ENCODE measurements at regions not wholly inside any gene's neighbourhood (a gene's known extent, or its start where the extent isn't known, plus 50 kb on each side); places are given as distances from the start of the nearest gene placed in this dataset.

DNA sequence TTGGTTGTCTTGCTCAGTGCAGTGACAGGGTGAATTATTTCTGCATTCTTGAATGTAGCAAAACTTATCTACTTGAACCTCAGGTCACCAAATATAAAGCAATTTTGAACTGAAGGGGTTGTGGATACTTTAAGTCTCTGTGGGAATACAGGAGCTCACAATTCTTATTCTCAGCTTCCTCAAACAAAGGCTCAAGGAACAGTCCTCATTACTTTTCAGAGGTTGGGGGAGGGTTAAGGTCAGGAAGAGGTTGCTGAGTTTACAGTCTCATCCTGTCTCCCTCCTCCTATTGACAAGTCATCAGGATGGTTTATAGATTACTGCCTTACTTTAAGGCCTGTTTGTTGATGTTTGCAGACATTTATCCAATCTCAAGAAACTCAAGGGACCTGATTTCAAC lies 143.6 kb upstream of the SPACA1 start:
- H3K9me3 ChIP-seq = no peaks in the 10 kb centered on the region
- intact Hi-C loops (cut with DNase I; ENCODE audit: low total_unique reads) = no loop called here
- H3K27ac ChIP-seq = no peak overlapping the region
- no peak for DNase-seq
- H3K4me3 ChIP-seq = no peak overlapping the region
- no peaks in the 10 kb centered on the region for H3K4me1 ChIP-seq
- no peaks in the 10 kb centered on the region for H3K36me3 ChIP-seq
- TF ChIP-seq, protein P1, sequence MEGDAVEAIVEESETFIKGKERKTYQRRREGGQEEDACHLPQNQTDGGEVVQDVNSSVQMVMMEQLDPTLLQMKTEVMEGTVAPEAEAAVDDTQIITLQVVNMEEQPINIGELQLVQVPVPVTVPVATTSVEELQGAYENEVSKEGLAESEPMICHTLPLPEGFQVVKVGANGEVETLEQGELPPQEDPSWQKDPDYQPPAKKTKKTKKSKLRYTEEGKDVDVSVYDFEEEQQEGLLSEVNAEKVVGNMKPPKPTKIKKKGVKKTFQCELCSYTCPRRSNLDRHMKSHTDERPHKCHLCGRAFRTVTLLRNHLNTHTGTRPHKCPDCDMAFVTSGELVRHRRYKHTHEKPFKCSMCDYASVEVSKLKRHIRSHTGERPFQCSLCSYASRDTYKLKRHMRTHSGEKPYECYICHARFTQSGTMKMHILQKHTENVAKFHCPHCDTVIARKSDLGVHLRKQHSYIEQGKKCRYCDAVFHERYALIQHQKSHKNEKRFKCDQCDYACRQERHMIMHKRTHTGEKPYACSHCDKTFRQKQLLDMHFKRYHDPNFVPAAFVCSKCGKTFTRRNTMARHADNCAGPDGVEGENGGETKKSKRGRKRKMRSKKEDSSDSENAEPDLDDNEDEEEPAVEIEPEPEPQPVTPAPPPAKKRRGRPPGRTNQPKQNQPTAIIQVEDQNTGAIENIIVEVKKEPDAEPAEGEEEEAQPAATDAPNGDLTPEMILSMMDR (IDR thresholded peaks at IDR 0.05) = no peak
- TF ChIP-seq EP300 (IDR thresholded peaks at IDR 0.05) (no peak), POLR2A (IDR thresholded peaks at IDR 0.05) (no peak), POLR2AphosphoS5 (IDR thresholded peaks at IDR 0.05) (no peak)
- H3K27me3 ChIP-seq = no peaks in the 10 kb centered on the region

DNA sequence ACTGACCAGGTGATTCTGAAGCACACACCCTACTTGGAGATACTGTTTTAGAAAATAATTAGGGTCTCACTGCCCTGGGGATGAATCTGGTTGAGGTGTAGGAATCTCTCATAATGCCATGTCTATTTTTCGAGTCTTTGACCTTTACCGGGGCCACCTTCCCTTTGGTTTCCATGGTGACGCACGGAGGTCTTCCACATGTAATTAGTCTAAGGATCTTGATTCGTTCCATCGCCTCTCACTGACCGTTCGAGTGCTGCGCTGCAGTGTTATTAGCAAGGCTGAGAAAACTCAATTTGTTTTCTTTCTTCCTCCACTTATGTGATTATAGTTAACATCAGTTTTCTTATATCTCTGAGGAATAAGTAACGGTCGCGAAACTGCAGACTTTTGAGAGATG lies 144.3 kb upstream of the SPACA1 start:
- Histone ChIP-seq H3K4me1 (no peaks in the 10 kb centered on the region), H3K4me3 (no peak overlapping the region), H3K9me3 (no peaks in the 10 kb centered on the region), H3K27me3 (no peaks in the 10 kb centered on the region), H3K27ac (no peak overlapping the region), H3K36me3 (no peaks in the 10 kb centered on the region)
- no peak for TF ChIP-seq POLR2A (IDR thresholded peaks at IDR 0.05)
- intact Hi-C loops (cut with DNase I; ENCODE audit: low total_unique reads) = no loop called here
- no peak for DNase-seq
- 71 to 79% (median 75%) methylated on average over 12 of the region's 12 CpGs for WGBS, 5 donors

DNA sequence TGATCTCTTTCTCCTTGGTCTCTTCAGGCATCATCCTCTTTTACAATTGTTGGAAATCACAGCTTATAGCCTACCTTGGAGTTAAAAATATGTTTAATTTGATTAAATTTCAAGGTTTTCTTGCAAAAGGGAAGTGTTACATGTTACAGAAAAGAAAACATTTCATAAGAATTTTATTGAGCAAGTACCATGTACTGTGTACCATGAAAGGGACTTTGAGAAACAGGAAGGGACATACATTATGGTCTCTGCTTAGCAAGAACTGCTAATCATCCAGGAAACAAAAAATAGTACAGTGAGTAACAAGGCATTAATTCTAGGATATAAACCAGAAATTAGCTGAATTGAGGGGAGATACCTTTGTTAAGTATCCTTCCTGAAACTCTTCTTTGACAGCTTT lies 145.3 kb upstream of the SPACA1 start:
- TF ChIP-seq POLR2AphosphoS5 (IDR thresholded peaks at IDR 0.05) = no peak
- TF ChIP-seq POLR2A (IDR thresholded peaks at IDR 0.05) = no peak
- TF ChIP-seq, protein P1 (IDR thresholded peaks at IDR 0.05) = no peak
- Histone ChIP-seq H3K36me3 (no peaks in the 10 kb centered on the region), H3K4me1 (no peaks in the 10 kb centered on the region), H3K9me3 (no peaks in the 10 kb centered on the region), H3K4me3 (no peak overlapping the region), H3K27me3 (no peaks in the 10 kb centered on the region), H3K27ac (peak overlapping the region in 1 of 5 donors; percentile 32)
- DNase-seq = no peak
- intact Hi-C loops (cut with DNase I; ENCODE audit: low total_unique reads) = no loop called here

DNA sequence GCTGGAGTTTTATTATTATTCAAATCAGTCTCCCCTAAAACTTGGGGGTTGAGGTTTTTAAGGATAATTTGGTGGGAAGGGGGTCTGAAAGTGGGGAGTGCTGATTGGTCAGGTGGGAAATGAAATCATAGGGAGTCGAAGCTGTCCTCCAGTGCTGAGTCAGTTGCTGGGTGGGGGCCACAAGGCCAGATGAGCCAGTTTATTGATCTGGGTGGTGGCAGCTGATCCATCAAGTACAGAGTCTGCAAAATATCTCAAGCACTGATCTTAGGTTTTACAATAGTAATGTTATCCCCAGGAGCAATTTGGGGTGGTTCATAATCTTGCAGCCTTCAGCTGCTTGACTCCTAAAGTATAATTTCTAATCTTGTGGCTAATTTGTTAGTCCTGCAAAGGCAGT lies 146.0 kb upstream of the SPACA1 start:
- WGBS, 5 donors = 41 to 100% (median 66%) methylated on average over 1 of the region's 1 CpG
- intact Hi-C loops (cut with DNase I; ENCODE audit: low total_unique reads) = no loop called here

DNA sequence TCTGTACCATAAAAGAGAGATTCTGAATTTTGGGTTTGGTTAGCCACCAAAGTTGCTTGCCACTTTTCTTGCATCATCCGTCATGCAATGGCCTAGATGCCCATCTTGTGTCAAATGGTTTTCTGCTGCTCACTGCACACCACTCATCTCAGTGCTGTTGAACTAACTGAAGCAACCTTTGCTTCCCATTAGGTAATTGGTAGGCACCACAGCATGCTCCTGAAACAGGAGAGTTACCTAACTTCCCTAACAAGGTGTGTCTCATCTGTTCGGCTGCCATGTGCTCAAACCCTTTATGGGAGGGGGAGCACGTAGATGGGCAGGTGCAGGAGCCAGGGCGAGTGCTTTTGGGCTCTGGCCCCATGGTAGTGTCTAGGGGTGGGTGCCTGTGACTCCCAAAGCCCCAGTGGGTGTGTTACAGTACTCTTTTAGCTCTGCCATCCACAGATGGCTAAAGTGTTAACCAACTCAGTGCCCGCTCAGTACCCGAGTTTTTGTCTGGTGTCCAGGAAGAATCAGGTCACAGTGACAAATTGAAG lies 147.4 kb upstream of the SPACA1 start:
- no peak for DNase-seq
- no peaks in the 10 kb centered on the region for H3K9me3 ChIP-seq
- 77 to 94% (median 85%) methylated on average over 6 of the region's 6 CpGs for WGBS, 5 donors
- H3K27ac ChIP-seq = no peak overlapping the region
- H3K27me3 ChIP-seq = no peaks in the 10 kb centered on the region
- H3K4me3 ChIP-seq = no peak overlapping the region
- H3K36me3 ChIP-seq = no peaks in the 10 kb centered on the region
- TF ChIP-seq, protein P1 (IDR thresholded peaks at IDR 0.05) = no peak
- no peak for TF ChIP-seq EP300 (IDR thresholded peaks at IDR 0.05)
- no peak for TF ChIP-seq POLR2AphosphoS5 (IDR thresholded peaks at IDR 0.05)
- TF ChIP-seq POLR2A (IDR thresholded peaks at IDR 0.05) = no peak
- intact Hi-C loops (cut with DNase I; ENCODE audit: low total_unique reads) = no loop called here
- H3K4me1 ChIP-seq = no peaks in the 10 kb centered on the region

More for the DNA sequence above, 146.0 kb upstream of the SPACA1 start:
- Histone ChIP-seq H3K9me3 (no peaks in the 10 kb centered on the region), H3K4me1 (no peaks in the 10 kb centered on the region), H3K4me3 (no peak overlapping the region), H3K27ac (no peak overlapping the region), H3K27me3 (no peaks in the 10 kb centered on the region), H3K36me3 (no peaks in the 10 kb centered on the region)
- TF ChIP-seq, protein P1 (IDR thresholded peaks at IDR 0.05) = no peak
- no peak for TF ChIP-seq EP300 (IDR thresholded peaks at IDR 0.05)
- no peak for TF ChIP-seq POLR2AphosphoS5 (IDR thresholded peaks at IDR 0.05)
- no peak for TF ChIP-seq POLR2A (IDR thresholded peaks at IDR 0.05)
- no peak for DNase-seq
